GM12878 (cell line): ENCODE measurements at regions not wholly inside any gene's neighbourhood (a gene's known extent, or its start where the extent isn't known, plus 50 kb on each side); places are given as distances from the start of the nearest gene placed in this dataset.

Source experiments
- ATAC-seq: fragments of 200-7000 bp; cut with Tn5 transposase; 3 replicates; pipeline ENCODE4 v1.9.1; 2020; ENCODE audit warnings: mild to moderate bottlenecking, moderate library complexity
- BruUV-seq: library from RNA; stranded (reverse); fragments of 400-500 nt; replicated peaks from 2 replicates; lab custom pipeline; 2021; lab: Mats Ljungman, UMichigan
- CTCF ChIA-PET: fragments of 300-600 bp; sonication (Branson Sonifier 250); formaldehyde crosslinking; extraction: SDS; loops from one replicate; lab custom pipeline; 2021; ENCODE audit warnings: inconsistent platforms; lab: Yijun Ruan, JAX
- POLR2A ChIA-PET: fragments of 350-600 bp; formaldehyde crosslinking; extraction: SDS; loops from one replicate; lab custom pipeline; 2021; ENCODE audit warnings: inconsistent platforms; lab: Charles Lee
- RAD21 ChIA-PET: fragments of 300-600 bp; sonication (Branson Sonifier 250); formaldehyde crosslinking; loops from one replicate; lab custom pipeline; 2023; ENCODE audit warnings: antibody characterized with exemption; ENCODE audit not compliant: unreplicated experiment; lab: Charles Lee
- SMC1A ChIA-PET: fragments of 300-600 bp; sonication (Branson Sonifier 250); formaldehyde crosslinking; loops from one replicate; lab custom pipeline; 2023; ENCODE audit not compliant: unreplicated experiment, uncharacterized antibody; lab: Charles Lee
- DNase-seq: peaks from one replicate; pipeline ENCODE4 v3.0.0-alpha.2; 2011; ENCODE audit warnings: low read depth, low spot score
- FAIRE-seq: peaks from 3 replicates; lab custom pipeline; 2011; peaks lifted over from hg19 to GRCh38; lab: Jason Lieb, UNC
- H2AFZ ChIP-seq: 2 replicates; pipeline ENCODE4 v1.6.0; 2011; ENCODE audit warnings: low read depth, low read length, control low read depth; ENCODE audit not compliant: control insufficient read depth
- H3K27ac ChIP-seq: 2 replicates; pipeline ENCODE4 v1.5.1; 2011; ENCODE audit warnings: control low read depth; ENCODE audit not compliant: control insufficient read depth, insufficient read depth
- H3K27me3 ChIP-seq, 2 experiments: replicated peaks in 1 of 2; 2 replicates each; pipeline versions ENCODE4 v1.6.0 to v1.6.1; 2011; ENCODE audit warnings: low read length in 1 of 2; ENCODE audit not compliant: control insufficient read depth in 2 of 2, insufficient read depth in 2 of 2
- H3K36me3 ChIP-seq, 2 experiments: 2 replicates each; pipeline ENCODE4 v1.5.1; 2011; ENCODE audit warnings: low read length in 1 of 2; ENCODE audit not compliant: control insufficient read depth in 2 of 2, insufficient read depth in 2 of 2
- H3K4me1 ChIP-seq: 2 replicates; pipeline ENCODE4 v1.6.1; 2011; ENCODE audit warnings: mild to moderate bottlenecking, low read length, moderate library complexity, mixed read lengths; ENCODE audit not compliant: control insufficient read depth, insufficient read depth
- H3K4me2 ChIP-seq: 2 replicates; pipeline ENCODE4 v1.6.0; 2011; ENCODE audit warnings: control low read depth; ENCODE audit not compliant: control insufficient read depth, insufficient read depth
- H3K4me3 ChIP-seq: fragments of 200-600 bp; sonication (generic); 2 replicates; pipeline ENCODE4 v1.5.1; 2016
- H3K79me2 ChIP-seq: 2 replicates; pipeline ENCODE4 v1.6.0; 2011; ENCODE audit warnings: low read length; ENCODE audit not compliant: control insufficient read depth, insufficient read depth
- H3K9ac ChIP-seq: 2 replicates; pipeline ENCODE4 v1.8.0; 2011; ENCODE audit warnings: low read length, control low read depth, mixed read lengths; ENCODE audit not compliant: control insufficient read depth, insufficient read depth
- H3K9me3 ChIP-seq: replicated peaks from 3 replicates; pipeline ENCODE4 v1.5.1; 2011; ENCODE audit warnings: mild to moderate bottlenecking, low read length; ENCODE audit not compliant: control insufficient read depth, insufficient read depth
- H4K20me1 ChIP-seq: 2 replicates; pipeline ENCODE4 v1.6.0; 2011; ENCODE audit not compliant: control insufficient read depth, insufficient read depth
- E4F1 ChIP-seq: fragments of 450-650 bp; IDR thresholded peaks from 2 replicates; pipeline ENCODE4 v1.6.1; 2018; ENCODE audit warnings: borderline replicate concordance, mild to moderate bottlenecking; ENCODE audit not compliant: partially characterized antibody
- HDAC6 ChIP-seq: fragments of 200-600 bp; sonication (generic); IDR thresholded peaks from one replicate; pipeline ENCODE4 v1.8.0; 2017; ENCODE audit warnings: antibody characterized with exemption; ENCODE audit not compliant: unreplicated experiment
- MAX ChIP-seq: IDR thresholded peaks from 2 replicates; pipeline ENCODE4 v1.6.1; 2012; ENCODE audit warnings: low read depth, low read length, improper control_type of control experiment
- MEF2A ChIP-seq: IDR thresholded peaks from 2 replicates; pipeline ENCODE4 v1.6.1; 2011; ENCODE audit warnings: low read depth, mild to moderate bottlenecking, low read length, moderate library complexity; ENCODE audit not compliant: insufficient read depth
- MLLT1 ChIP-seq: fragments of 450-650 bp; IDR thresholded peaks from 2 replicates; pipeline ENCODE4 v1.6.1; 2016; ENCODE audit warnings: mild to moderate bottlenecking
- MXI1 ChIP-seq: fragments of 150-350 bp; IDR thresholded peaks from 2 replicates; pipeline ENCODE4 v1.6.1; 2011; ENCODE audit warnings: low read depth, mild to moderate bottlenecking, inconsistent platforms, low read length, improper control_type of control experiment
- PAX5 ChIP-seq: IDR thresholded peaks from 2 replicates; pipeline ENCODE4 v1.6.1; 2011; ENCODE audit warnings: low read depth, low read length, borderline replicate concordance
- PRDM15 ChIP-seq: fragments of 450-650 bp; formaldehyde crosslinking; IDR thresholded peaks from 2 replicates; pipeline ENCODE4 v1.4.0; 2020; ENCODE audit warnings: mild to moderate bottlenecking, moderate library complexity
- RCOR1 ChIP-seq: conservative IDR thresholded peaks from 2 replicates; pipeline ENCODE4 v1.6.1; 2012; ENCODE audit warnings: low read depth, low read length, improper control_type of control experiment
- RUNX3 ChIP-seq: IDR thresholded peaks from 2 replicates; pipeline ENCODE4 v1.6.1; 2012; ENCODE audit warnings: low read length, inconsistent platforms
- SPI1 ChIP-seq: IDR thresholded peaks from 2 replicates; pipeline ENCODE4 v1.6.1; 2011; ENCODE audit warnings: low read depth, mild to moderate bottlenecking, low read length, moderate library complexity, borderline replicate concordance; ENCODE audit not compliant: insufficient read depth
- ZBTB33 ChIP-seq: fragments of 450-650 bp; IDR thresholded peaks from 2 replicates; pipeline ENCODE4 v1.6.1; 2017; ENCODE audit warnings: mild to moderate bottlenecking
- whole genome bisulfite sequencing: methylation state at CpG from one replicate; pipeline ENCODE4 v1.1.6; 2016; ENCODE audit warnings: low lambda C conversion rate; ENCODE audit not compliant: insufficient replicate concordance, insufficient coverage; ENCODE audit errors: missing lambda C conversion rate; 5-methylcytosine and 5-hydroxymethylcytosine counted together
- in situ Hi-C: fragments of 300-500 bp; cut with MboI; formaldehyde crosslinking; loops from 9 replicates; pipeline ENCODE4 v1.14.3; 2018; ENCODE audit warnings: mixed read lengths
- intact Hi-C: fragments of 100-400 bp; cut with micrococcal nuclease; formaldehyde crosslinking; loops from one replicate; pipeline ENCODE4 v1.14.2; 2022; ENCODE audit not compliant: unreplicated experiment

GRCh38 chr13:23086968-23087623, 93.7 kb upstream of the SGCG start:
- Histone ChIP-seq H3K4me1 (no peaks in the 10 kb centered on the region), H4K20me1 (no peaks in the 10 kb centered on the region), H2AFZ (no peak overlapping the region), H3K4me2 (no peak overlapping the region), H3K4me3 (no peak overlapping the region), H3K36me3 (no peaks in the 10 kb centered on the region), H3K9ac (no peak overlapping the region), H3K27ac (no peak overlapping the region), H3K79me2 (no peaks in the 10 kb centered on the region), H3K27me3 (no peaks in the 10 kb centered on the region), H3K9me3 (no peaks in the 10 kb centered on the region)
- TF ChIP-seq HDAC6 (no peak), E4F1 (no peak), RCOR1 (no peak), RUNX3 (no peak), MLLT1 (no peak), MEF2A (no peak), MXI1 (no peak), PAX5 (no peak), ZBTB33 (no peak), MAX (no peak), PRDM15 (CRISPR knock-in tag) (no peak), SPI1 (no peak)
- in situ Hi-C loops, result no loop called here
- DNase-seq (no peak), ATAC-seq (no peak; the same call in 2 of the 3 replicates), FAIRE-seq (no peak)
- POLR2A ChIA-PET, result no interaction called here
- WGBS, result 3% methylated on average over 2 of the region's 2 CpGs
- BruUV-seq, result no TSS peak
- intact Hi-C loops, result no loop called here
- SMC1A ChIA-PET, result interaction anchor here (1.0 to 3.2 kb wide), 2 partner anchors 13 to 285 kb away, joined by 3 to 27 read pairs; no protein-coding TSS in a partner anchor
- RAD21 ChIA-PET, result interaction anchor here (0.6 to 2.2 kb wide), 5 partner anchors 67 to 286 kb away, joined by 3 to 7 read pairs (median 4); no protein-coding TSS in a partner anchor
- CTCF ChIA-PET, result interaction anchor here (0.7 to 2.8 kb wide), 15 partner anchors 11 to 1363 kb away, joined by 3 to 37 read pairs (median 4); no protein-coding TSS in a partner anchor
